HEK293T (cell line): ENCODE measurements at regions not wholly inside any gene's neighbourhood (a gene's known extent, or its start where the extent isn't known, plus 50 kb on each side); places are given as distances from the start of the nearest gene placed in this dataset.

Experiments used
- CTCF ChIA-PET: fragments of 350-600 bp; formaldehyde crosslinking; extraction: SDS; loops from one replicate; lab custom pipeline; 2021; ENCODE audit warnings: antibody characterized with exemption, inconsistent platforms; lab: Yijun Ruan, JAX
- POLR2A ChIA-PET: fragments of 350-600 bp; formaldehyde crosslinking; extraction: SDS; loops from one replicate; lab custom pipeline; 2020; ENCODE audit warnings: antibody characterized with exemption, inconsistent platforms; lab: Yijun Ruan, JAX
- DNase-seq: peaks from one replicate; pipeline ENCODE4 v3.0.0; 2012; ENCODE audit warnings: mixed read lengths; ENCODE audit errors: extremely low spot score
- ARNT ChIP-seq: fragments of 450-650 bp; IDR thresholded peaks from 2 replicates; pipeline ENCODE4 v1.6.1; 2017; ENCODE audit warnings: mild to moderate bottlenecking
- BHLHE40 ChIP-seq: fragments of 450-650 bp; IDR thresholded peaks from 2 replicates; pipeline ENCODE4 v1.6.1; 2016; ENCODE audit warnings: mild to moderate bottlenecking, moderate library complexity, borderline replicate concordance
- CTBP1 ChIP-seq: fragments of 450-650 bp; IDR thresholded peaks from 2 replicates; pipeline ENCODE4 v1.6.1; 2016; ENCODE audit warnings: borderline replicate concordance
- ELF4 ChIP-seq: fragments of 450-650 bp; IDR thresholded peaks from 2 replicates; pipeline ENCODE4 v1.6.1; 2017; ENCODE audit warnings: antibody characterized with exemption
- FOXA1 ChIP-seq: fragments of 450-650 bp; IDR thresholded peaks from 2 replicates; pipeline ENCODE4 v1.6.1; 2016; ENCODE audit warnings: mild to moderate bottlenecking
- FOXK2 ChIP-seq: fragments of 450-650 bp; IDR thresholded peaks from 2 replicates; pipeline ENCODE4 v1.6.1; 2016; ENCODE audit warnings: mild to moderate bottlenecking
- FOXM1 ChIP-seq: fragments of 450-650 bp; IDR thresholded peaks from 2 replicates; pipeline ENCODE4 v1.6.1; 2017; ENCODE audit warnings: mild to moderate bottlenecking, borderline replicate concordance
- HDGF ChIP-seq: fragments of 450-650 bp; IDR thresholded peaks from 2 replicates; pipeline ENCODE4 v1.6.1; 2017; ENCODE audit warnings: antibody characterized with exemption, borderline replicate concordance
- L3MBTL2 ChIP-seq: fragments of 450-650 bp; conservative IDR thresholded peaks from 2 replicates; pipeline ENCODE4 v1.6.1; 2016; ENCODE audit warnings: mild to moderate bottlenecking
- LEF1 ChIP-seq: fragments of 450-650 bp; IDR thresholded peaks from 2 replicates; pipeline ENCODE4 v1.6.1; 2017; ENCODE audit warnings: mild to moderate bottlenecking, borderline replicate concordance
- NFRKB ChIP-seq: fragments of 450-650 bp; IDR thresholded peaks from 2 replicates; pipeline ENCODE4 v1.6.1; 2016; ENCODE audit warnings: mild to moderate bottlenecking, moderate library complexity
- SP1 ChIP-seq: fragments of 450-650 bp; IDR thresholded peaks from 2 replicates; pipeline ENCODE4 v1.6.1; 2017
- SUZ12 ChIP-seq: fragments of 450-650 bp; IDR thresholded peaks from 2 replicates; pipeline ENCODE4 v1.6.1; 2016; ENCODE audit warnings: mild to moderate bottlenecking
- TARDBP ChIP-seq: fragments of 450-650 bp; IDR thresholded peaks from 2 replicates; pipeline ENCODE4 v1.6.1; 2016
- ZNF384 ChIP-seq: fragments of 450-650 bp; IDR thresholded peaks from 2 replicates; pipeline ENCODE4 v1.6.1; 2016
- TF ChIP-seq, protein P1 (sequence below): fragments of 450-650 bp; IDR thresholded peaks from 2 replicates; pipeline ENCODE4 v1.6.1; 2016

DNA sequence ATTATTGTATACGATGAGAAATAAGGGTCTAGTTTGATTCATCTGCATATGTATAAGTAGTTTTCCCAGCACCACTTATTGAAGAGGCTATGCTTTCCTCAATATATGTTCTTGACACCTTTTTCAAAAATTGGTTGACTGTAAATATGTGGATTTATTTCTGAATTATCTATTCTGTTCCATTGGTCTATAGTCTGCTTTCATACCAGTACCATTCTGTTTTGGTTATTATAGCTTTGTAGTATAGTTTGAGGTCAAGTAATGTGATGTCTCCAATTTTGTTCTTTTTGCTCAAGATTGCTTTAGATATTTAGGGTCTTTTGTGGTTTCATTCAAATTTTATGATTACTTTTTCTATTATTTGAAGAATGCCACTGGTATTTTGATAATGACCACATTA, 103.8 kb upstream of the LIPC start:
- POLR2A ChIA-PET: no interaction called here
- no peak for DNase-seq
- TF ChIP-seq FOXK2 (no peak), LEF1 (no peak), FOXA1 (no peak), TARDBP (no peak), SUZ12 (no peak), BHLHE40 (no peak), FOXM1 (no peak), HDGF (no peak), NFRKB (no peak), ARNT (no peak), ELF4 (no peak), ZNF384 (no peak), CTBP1 (no peak), L3MBTL2 (no peak), SP1 (no peak)
- TF ChIP-seq, protein P1, sequence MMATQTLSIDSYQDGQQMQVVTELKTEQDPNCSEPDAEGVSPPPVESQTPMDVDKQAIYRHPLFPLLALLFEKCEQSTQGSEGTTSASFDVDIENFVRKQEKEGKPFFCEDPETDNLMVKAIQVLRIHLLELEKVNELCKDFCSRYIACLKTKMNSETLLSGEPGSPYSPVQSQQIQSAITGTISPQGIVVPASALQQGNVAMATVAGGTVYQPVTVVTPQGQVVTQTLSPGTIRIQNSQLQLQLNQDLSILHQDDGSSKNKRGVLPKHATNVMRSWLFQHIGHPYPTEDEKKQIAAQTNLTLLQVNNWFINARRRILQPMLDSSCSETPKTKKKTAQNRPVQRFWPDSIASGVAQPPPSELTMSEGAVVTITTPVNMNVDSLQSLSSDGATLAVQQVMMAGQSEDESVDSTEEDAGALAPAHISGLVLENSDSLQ: no peak
- CTCF ChIA-PET: no interaction called here

DNA sequence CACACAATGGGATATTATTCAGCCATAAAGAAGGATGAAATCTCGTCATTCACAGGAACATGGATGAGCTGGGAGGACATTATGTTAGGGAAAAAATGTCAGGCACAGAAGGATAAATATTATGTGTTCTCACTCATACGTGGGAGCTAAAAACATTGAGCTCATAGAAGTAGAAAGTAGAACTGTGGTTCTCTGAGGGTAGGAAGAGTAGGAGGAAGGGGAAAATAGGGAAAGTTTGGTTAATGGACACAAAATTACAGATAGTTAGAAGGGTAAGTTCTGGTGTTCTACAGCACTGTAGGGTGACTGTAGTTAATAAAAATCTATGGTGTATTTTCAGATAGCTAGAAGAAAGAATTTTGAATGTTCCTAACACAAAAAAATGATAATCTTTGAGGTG, 102.6 kb upstream of the LIPC start:
- CTCF ChIA-PET: no interaction called here
- POLR2A ChIA-PET: no interaction called here
- TF ChIP-seq TARDBP (no peak), SUZ12 (no peak), CTBP1 (no peak), FOXM1 (no peak), FOXA1 (no peak), BHLHE40 (no peak), L3MBTL2 (no peak), SP1 (no peak), LEF1 (no peak), FOXK2 (no peak), HDGF (no peak)
- DNase-seq: no peak

DNA sequence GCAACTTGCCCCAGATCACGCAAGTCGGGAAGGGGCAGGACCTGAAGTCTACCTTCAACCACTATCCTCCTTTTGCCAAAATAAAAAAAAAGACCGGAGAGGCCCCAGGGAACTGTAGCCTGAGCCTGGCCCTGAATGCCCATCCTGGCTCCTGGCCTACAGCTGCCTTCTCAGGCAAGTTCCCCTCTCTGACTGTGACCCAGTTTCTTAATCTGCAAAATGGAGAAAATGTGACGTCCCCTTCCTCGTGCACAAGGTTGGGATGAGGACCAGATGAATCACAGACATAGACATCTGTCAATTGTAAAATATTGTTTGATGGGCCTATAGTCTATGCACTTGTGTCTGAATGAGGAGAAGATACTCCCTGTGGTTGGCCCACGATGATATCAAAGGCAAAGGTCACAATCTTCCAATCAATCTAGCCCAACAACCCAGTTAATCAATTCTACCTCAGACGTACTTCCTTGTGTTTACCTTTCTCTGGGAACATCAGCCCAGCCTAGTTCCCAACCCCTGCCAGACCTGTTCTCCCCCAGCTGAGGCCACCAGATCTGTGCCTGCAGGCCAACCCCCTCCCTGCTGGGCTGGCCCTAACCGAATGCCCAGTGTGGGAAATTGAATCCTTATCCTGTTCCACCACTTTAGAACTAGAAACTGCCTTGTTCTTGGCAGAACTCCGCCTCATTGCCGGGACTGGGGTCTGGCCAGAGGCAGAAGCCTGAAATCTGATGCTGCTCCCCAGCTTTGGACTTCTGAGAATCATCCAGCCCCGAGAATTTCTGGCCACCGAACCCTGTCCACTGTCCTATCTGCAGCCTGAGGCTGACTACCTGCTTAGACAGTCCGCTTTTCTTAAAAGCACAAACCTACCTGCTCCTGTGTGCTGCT, 101.8 kb upstream of the LIPC start:
- TF ChIP-seq LEF1 (no peak), SP1 (no peak), FOXM1 (no peak), TARDBP (no peak), FOXA1 (no peak), ELF4 (no peak), NFRKB (no peak), HDGF (no peak), BHLHE40 (no peak)
- TF ChIP-seq, protein P1: no peak
- no peak for DNase-seq
- ChIA-PET CTCF (interaction anchor here (0.6 kb wide), 1 partner anchor 88 kb away, joined by 3 read pairs; no protein-coding TSS in a partner anchor), POLR2A (interaction anchor here (2.0 kb wide), 1 partner anchor 29 kb away, joined by 8 read pairs; no protein-coding TSS in a partner anchor)

DNA sequence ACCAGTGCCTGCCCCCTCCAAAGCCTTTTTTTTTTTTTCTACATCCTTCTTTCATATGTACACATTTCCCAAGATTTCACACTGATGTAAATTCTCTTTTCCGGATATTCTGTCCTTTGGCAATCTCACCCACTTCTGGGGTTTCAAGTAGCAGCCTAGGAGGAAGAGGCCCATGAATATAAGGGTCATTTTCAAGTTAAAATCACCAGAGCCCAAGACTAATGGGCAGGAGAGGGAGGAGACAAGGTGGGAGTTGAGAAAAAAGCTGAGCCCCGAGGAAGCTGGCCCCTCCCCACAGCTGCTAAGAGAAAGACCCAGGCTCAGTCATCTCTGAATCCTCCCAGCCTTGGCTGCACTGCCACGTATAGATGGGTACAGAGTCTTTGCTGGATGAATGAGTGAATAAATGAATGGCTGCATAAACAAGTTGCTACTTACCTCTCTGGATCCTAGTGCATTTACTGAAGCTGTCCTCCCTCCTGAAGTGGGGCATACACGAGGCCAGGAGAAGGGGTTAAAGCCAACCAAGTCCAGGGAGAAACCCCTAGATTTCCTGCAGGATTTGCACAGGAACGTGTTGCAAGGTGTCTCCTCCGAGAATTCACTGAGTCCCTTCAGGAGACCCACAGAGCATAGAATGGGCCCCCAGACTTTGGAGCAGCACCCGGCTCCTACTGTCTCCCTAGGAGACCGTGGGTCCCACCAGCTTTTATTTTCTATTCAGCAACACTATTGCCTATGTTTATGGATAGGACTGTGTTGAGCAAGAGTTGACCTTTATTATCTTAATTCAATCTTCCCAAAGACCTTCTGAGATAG, 100.8 kb upstream of the LIPC start:
- POLR2A ChIA-PET: interaction anchor here (0.9 to 2.0 kb wide), 3 partner anchors 22 to 86 kb away, joined by 3 to 8 read pairs (median 3); no protein-coding TSS in a partner anchor

DNA sequence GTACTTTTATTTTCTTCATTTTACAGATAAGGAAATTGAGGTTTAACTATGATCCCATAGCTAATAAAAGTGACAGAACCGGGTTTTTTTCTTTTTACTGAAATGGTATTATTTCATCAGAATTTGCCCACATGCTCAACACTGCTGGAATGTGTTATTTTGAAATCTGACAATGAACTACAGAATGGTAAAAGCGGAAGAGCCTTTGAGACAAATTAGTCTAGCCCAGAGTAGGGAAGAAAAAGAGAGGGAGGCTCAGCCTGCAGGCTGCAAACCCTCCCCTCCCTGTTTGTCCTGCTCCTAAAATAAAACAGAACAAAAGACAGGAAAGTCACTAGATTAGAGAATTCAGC, 100.3 kb upstream of the LIPC start:
- CTCF ChIA-PET: interaction anchor here (0.6 to 0.7 kb wide), 2 partner anchors 104 to 612 kb away, joined by 3 read pairs; no protein-coding TSS in a partner anchor
- no peak for DNase-seq
- POLR2A ChIA-PET: interaction anchor here (0.9 to 2.2 kb wide), 4 partner anchors 23 to 440 kb away, joined by 3 to 8 read pairs (median 5); partner anchors contain the start of gene MINDY2
- TF ChIP-seq ELF4 (no peak), ZNF384 (no peak), BHLHE40 (no peak), FOXK2 (no peak), SUZ12 (no peak), LEF1 (no peak), NFRKB (no peak), FOXM1 (no peak), L3MBTL2 (no peak), TARDBP (no peak), FOXA1 (no peak), SP1 (no peak), ARNT (no peak), HDGF (no peak)
- TF ChIP-seq, protein P1: no peak

More for the DNA sequence above, 100.8 kb upstream of the LIPC start:
- CTCF ChIA-PET: interaction anchor here (0.6 kb wide), 1 partner anchor 613 kb away, joined by 3 read pairs; no protein-coding TSS in a partner anchor
- no peak for DNase-seq
- TF ChIP-seq ZNF384 (no peak), FOXA1 (no peak), FOXM1 (no peak), NFRKB (no peak)
- TF ChIP-seq, protein P1: no peak
